ENCODE measurements at regions not wholly inside any gene's neighbourhood (a gene's known extent, or its start where the extent isn't known, plus 50 kb on each side); places are given as distances from the start of the nearest gene placed in this dataset.
"Not testable (repeated sequence)": the region's sequence is repeated elsewhere in the genome, so short reads cannot be mapped to it uniquely, and the experiment has no call there.

- ATAC-seq (no peak), DNase-seq (no peak)
- Histone ChIP-seq H3K4me1 (no peaks in the 10 kb centered on the region), H3K27ac (no peak overlapping the region), H3K36me3 (no peaks in the 10 kb centered on the region), H3K4me3 (no peak overlapping the region), H3K27me3 (no peaks in the 10 kb centered on the region), H3K9me3 (no peaks in the 10 kb centered on the region)
- 55% methylated on average over 4 of the region's 4 CpGs for WGBS (ENCODE audit: insufficient coverage, low coverage, low lambda C conversion rate, missing lambda C conversion rate)
- TF ChIP-seq POLR2A (IDR thresholded peaks at IDR 0.05) (no peak), CTCF (IDR thresholded peaks at IDR 0.05) (no peak)
- intact Hi-C loops (cut with DNase I), result no loop called here
Measured at GRCh38 chr1:58220836-58221472, 325.6 kb downstream of the OMA1 start.

- H3K9me3 ChIP-seq; DNase-seq; intact Hi-C loops (cut with DNase I); H3K36me3 ChIP-seq; H3K27me3 ChIP-seq; ATAC-seq; H3K4me1 ChIP-seq; H3K27ac ChIP-seq; H3K4me3 ChIP-seq: not testable (repeated sequence)
- WGBS (ENCODE audit: insufficient coverage, low coverage, low lambda C conversion rate, missing lambda C conversion rate), result 86% methylated on average over 3 of the region's 3 CpGs
Measured at GRCh38 chr1:58216169-58216568, 330.4 kb downstream of the OMA1 start.

GRCh38 chr1:58214674-58215073 is 331.9 kb downstream of the OMA1 start:
- ATAC-seq, result peak in 2 of 4 donors; percentile 67 to 76
- intact Hi-C loops (cut with DNase I), result no loop called here
- H3K27ac ChIP-seq, result no peak overlapping the region
- H3K9me3 ChIP-seq, result no peaks in the 10 kb centered on the region
- H3K36me3 ChIP-seq, result no peaks in the 10 kb centered on the region
- H3K27me3 ChIP-seq, result no peaks in the 10 kb centered on the region
- H3K4me3 ChIP-seq, result no peak overlapping the region
- 38% methylated on average over 1 of the region's 1 CpG for WGBS (ENCODE audit: insufficient coverage, low coverage, low lambda C conversion rate, missing lambda C conversion rate)
- DNase-seq, result no peak
- TF ChIP-seq CTCF (IDR thresholded peaks at IDR 0.05), result no peak
- no peak for TF ChIP-seq POLR2A (IDR thresholded peaks at IDR 0.05)
- peaks cover 0 to 8% (median 0%) of the 10 kb centered on the region in 4 donors for H3K4me1 ChIP-seq

- TF ChIP-seq POLR2A (IDR thresholded peaks at IDR 0.05), result no peak
- TF ChIP-seq CTCF (IDR thresholded peaks at IDR 0.05), result no peak
- 38% methylated on average over 3 of the region's 3 CpGs for WGBS (ENCODE audit: insufficient coverage, low coverage, low lambda C conversion rate, missing lambda C conversion rate)
- Histone ChIP-seq H3K4me1 (peaks cover 0 to 8% (median 0%) of the 10 kb centered on the region in 4 donors), H3K36me3 (no peaks in the 10 kb centered on the region), H3K27me3 (no peaks in the 10 kb centered on the region), H3K27ac (no peak overlapping the region), H3K4me3 (no peak overlapping the region), H3K9me3 (no peaks in the 10 kb centered on the region)
- DNase-seq (no peak), ATAC-seq (no peak)
- intact Hi-C loops (cut with DNase I), result no loop called here
Measured at GRCh38 chr1:58211869-58212268, 334.7 kb downstream of the OMA1 start.

- Histone ChIP-seq H3K9me3 (no peaks in the 10 kb centered on the region), H3K4me3 (no peak overlapping the region), H3K4me1 (peaks cover 0 to 6% (median 0%) of the 10 kb centered on the region in 4 donors), H3K36me3 (no peaks in the 10 kb centered on the region), H3K27me3 (no peaks in the 10 kb centered on the region), H3K27ac (no peak overlapping the region)
- intact Hi-C loops (cut with DNase I), result no loop called here
- no peak for TF ChIP-seq POLR2A (IDR thresholded peaks at IDR 0.05)
- TF ChIP-seq CTCF (IDR thresholded peaks at IDR 0.05), result no peak
- WGBS (ENCODE audit: insufficient coverage, low coverage, low lambda C conversion rate, missing lambda C conversion rate), result 56% methylated on average over 3 of the region's 3 CpGs
- ATAC-seq (no peak), DNase-seq (no peak)
Measured at GRCh38 chr1:58209575-58209974, 337.0 kb downstream of the OMA1 start.
